Mesenteric fat pad (tissue), 1 donor: ENCODE measurements at regions not wholly inside any gene's neighbourhood (a gene's known extent, or its start where the extent isn't known, plus 50 kb on each side); places are given as distances from the start of the nearest gene placed in this dataset.
"Not testable (repeated sequence)": the region's sequence is repeated elsewhere in the genome, so short reads cannot be mapped to it uniquely, and the experiment has no call there.

Source experiments
- DNase-seq: peaks from one replicate; pipeline ENCODE4 v3.0.0-alpha.2; 2020; ENCODE audit warnings: low spot score
- donor health status: DM: yes; HTN: yes; CAD: no.

DNA sequence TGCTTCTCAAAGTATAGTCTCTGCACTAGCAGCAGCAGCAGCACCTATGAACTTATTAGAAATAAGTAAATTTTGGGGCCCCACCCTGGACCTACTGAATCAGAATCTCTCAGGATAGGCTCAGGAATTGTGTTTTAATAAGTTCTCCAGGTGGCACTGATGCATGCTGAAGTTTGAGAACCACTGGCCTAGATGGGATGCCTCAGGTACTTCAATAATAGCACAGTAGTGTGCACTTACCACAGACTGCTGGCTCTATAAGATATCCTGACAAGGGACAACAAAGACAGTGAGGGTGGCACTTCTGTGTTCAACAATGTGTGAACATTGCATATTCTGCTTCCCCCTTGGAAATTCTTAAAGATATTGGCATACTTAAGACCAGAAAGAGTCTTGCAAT, 64.7 kb upstream of the HABP2 start:
- DNase-seq: no peak

GRCh38 chr10:113489522-113489921, 63.3 kb upstream of the HABP2 start:
- DNase-seq: not testable (repeated sequence)

- DNase-seq: no peak
Measured at GRCh38 chr10:113491967-113492565, 60.8 kb upstream of the HABP2 start.

GRCh38 chr10:113493195-113493594, 59.7 kb upstream of the HABP2 start:
- no peak for DNase-seq

- DNase-seq: no peak
Measured at GRCh38 chr10:113493882-113494301, 59.0 kb upstream of the HABP2 start.

DNA sequence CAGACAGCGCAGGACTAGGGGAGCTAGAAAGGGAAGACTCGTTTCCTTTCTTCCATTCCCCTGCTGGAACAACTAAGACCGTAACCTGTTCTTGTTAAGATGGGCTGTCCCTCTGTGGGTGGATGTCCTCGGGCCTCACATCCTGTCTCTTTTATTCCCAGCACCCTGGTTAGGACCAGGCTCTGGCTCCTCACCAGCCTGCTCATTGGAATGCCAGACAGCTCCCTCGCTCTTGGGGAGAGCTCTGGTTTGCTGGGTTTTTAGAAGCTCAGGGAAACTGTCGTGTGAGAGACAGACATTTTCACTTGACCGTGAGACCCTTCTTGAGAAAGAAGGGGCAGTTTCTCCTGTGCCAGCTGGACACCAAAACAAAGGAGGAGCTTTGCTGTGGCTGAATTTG, 58.1 kb upstream of the HABP2 start:
- no peak for DNase-seq

- no peak for DNase-seq
Measured at GRCh38 chr10:113495553-113495952, 57.3 kb upstream of the HABP2 start.

GRCh38 chr10:113496111-113497109, 56.4 kb upstream of the HABP2 start:
- DNase-seq: no peak

GRCh38 chr10:113497198-113497597, 55.7 kb upstream of the HABP2 start:
- no peak for DNase-seq

DNA sequence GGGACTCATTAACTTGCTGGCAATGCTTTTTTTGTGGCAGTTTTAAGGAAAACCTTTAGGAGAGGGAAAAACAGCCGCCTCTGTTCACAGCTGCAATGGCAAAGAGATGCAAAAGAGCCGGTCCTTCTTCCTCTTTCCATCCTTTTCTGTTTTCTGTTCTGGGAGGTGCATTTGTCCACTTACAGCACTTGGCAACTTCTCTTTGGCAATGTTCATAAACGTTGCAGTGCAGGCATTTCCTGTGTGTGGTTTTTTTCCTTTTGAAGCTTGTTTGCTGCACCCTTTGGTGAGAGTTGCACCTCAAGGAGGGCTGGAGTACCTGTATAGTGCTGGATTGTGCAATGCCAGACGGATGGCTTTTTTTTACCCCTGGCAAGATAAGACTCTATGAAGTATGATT, 53.9 kb upstream of the HABP2 start:
- DNase-seq: no peak

- DNase-seq: no peak
Measured at GRCh38 chr10:113499806-113500205, 53.0 kb upstream of the HABP2 start.

- DNase-seq: not testable (repeated sequence)
Measured at GRCh38 chr10:113501031-113501430, 51.8 kb upstream of the HABP2 start.
